ENCODE measurements at regions not wholly inside any gene's neighbourhood (a gene's known extent, or its start where the extent isn't known, plus 50 kb on each side); places are given as distances from the start of the nearest gene placed in this dataset.

DNA sequence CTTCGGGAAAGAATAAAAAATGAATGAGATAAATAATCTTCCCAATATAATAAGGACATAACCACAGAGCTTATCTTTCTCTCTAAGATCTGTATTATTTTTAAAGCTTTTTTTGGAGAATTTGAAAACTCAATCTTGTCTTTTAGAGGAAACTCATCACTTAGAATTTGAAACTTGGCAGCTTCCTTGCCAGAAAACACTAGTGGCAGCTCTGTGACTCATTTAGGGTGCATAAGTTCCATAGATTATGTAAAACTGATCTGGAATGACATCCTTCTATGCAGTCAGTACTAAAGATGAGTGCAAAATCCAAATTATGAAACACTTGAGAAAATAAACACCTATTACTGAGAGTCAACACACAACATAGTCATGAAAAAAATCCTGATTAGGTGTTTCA lies 848.0 kb downstream of the DACH1 start:
- TF ChIP-seq, protein P1, sequence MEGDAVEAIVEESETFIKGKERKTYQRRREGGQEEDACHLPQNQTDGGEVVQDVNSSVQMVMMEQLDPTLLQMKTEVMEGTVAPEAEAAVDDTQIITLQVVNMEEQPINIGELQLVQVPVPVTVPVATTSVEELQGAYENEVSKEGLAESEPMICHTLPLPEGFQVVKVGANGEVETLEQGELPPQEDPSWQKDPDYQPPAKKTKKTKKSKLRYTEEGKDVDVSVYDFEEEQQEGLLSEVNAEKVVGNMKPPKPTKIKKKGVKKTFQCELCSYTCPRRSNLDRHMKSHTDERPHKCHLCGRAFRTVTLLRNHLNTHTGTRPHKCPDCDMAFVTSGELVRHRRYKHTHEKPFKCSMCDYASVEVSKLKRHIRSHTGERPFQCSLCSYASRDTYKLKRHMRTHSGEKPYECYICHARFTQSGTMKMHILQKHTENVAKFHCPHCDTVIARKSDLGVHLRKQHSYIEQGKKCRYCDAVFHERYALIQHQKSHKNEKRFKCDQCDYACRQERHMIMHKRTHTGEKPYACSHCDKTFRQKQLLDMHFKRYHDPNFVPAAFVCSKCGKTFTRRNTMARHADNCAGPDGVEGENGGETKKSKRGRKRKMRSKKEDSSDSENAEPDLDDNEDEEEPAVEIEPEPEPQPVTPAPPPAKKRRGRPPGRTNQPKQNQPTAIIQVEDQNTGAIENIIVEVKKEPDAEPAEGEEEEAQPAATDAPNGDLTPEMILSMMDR (IDR thresholded peaks at IDR 0.05): no peak
- no peak for ATAC-seq
- no peaks in the 10 kb centered on the region for H3K27me3 ChIP-seq
- no peaks in the 10 kb centered on the region for H3K4me1 ChIP-seq
- no peaks in the 10 kb centered on the region for H3K9me3 ChIP-seq
- no peak overlapping the region for H3K27ac ChIP-seq
- no peaks in the 10 kb centered on the region for H3K36me3 ChIP-seq
- DNase-seq: no peak
- WGBS, 2 donors: 63 to 73% methylated on average over 1 of the region's 1 CpG
- intact Hi-C loops (cut with DNase I): no loop called here
- H3K4me3 ChIP-seq: no peak overlapping the region

GRCh38 chr13:71018544-71018943 lies 848.5 kb downstream of the DACH1 start:
- Histone ChIP-seq H3K27me3 (no peaks in the 10 kb centered on the region), H3K4me1 (no peaks in the 10 kb centered on the region), H3K4me3 (no peak overlapping the region), H3K36me3 (no peaks in the 10 kb centered on the region), H3K27ac (no peak overlapping the region), H3K9me3 (no peaks in the 10 kb centered on the region)
- intact Hi-C loops (cut with DNase I): no loop called here
- DNase-seq (no peak), ATAC-seq (no peak)
- TF ChIP-seq, protein P1 (IDR thresholded peaks at IDR 0.05): no peak

GRCh38 chr13:71017607-71018006 lies 849.4 kb downstream of the DACH1 start:
- Histone ChIP-seq H3K27ac (no peak overlapping the region), H3K27me3 (no peaks in the 10 kb centered on the region), H3K4me3 (no peak overlapping the region), H3K9me3 (no peaks in the 10 kb centered on the region), H3K36me3 (no peaks in the 10 kb centered on the region), H3K4me1 (no peaks in the 10 kb centered on the region)
- 40 to 54% methylated on average over 1 of the region's 1 CpG for WGBS, 2 donors
- no peak for ATAC-seq
- TF ChIP-seq, protein P1 (IDR thresholded peaks at IDR 0.05): no peak
- intact Hi-C loops (cut with DNase I): no loop called here
- DNase-seq: no peak

- Histone ChIP-seq H3K27me3 (no peaks in the 10 kb centered on the region), H3K27ac (no peak overlapping the region), H3K9me3 (no peaks in the 10 kb centered on the region), H3K4me1 (no peaks in the 10 kb centered on the region), H3K4me3 (no peak overlapping the region), H3K36me3 (no peaks in the 10 kb centered on the region)
- intact Hi-C loops (cut with DNase I): no loop called here
- ATAC-seq (no peak), DNase-seq (no peak)
- WGBS, 2 donors: 63 to 66% methylated on average over 2 of the region's 2 CpGs
- TF ChIP-seq, protein P1 (IDR thresholded peaks at IDR 0.05): no peak
Measured at GRCh38 chr13:71015516-71015915, 851.5 kb downstream of the DACH1 start.

- Histone ChIP-seq H3K4me1 (no peaks in the 10 kb centered on the region), H3K27me3 (no peaks in the 10 kb centered on the region), H3K27ac (no peak overlapping the region), H3K4me3 (no peak overlapping the region), H3K36me3 (no peaks in the 10 kb centered on the region), H3K9me3 (no peaks in the 10 kb centered on the region)
- intact Hi-C loops (cut with DNase I): no loop called here
- no peak for ATAC-seq
- no peak for DNase-seq
- TF ChIP-seq, protein P1 (IDR thresholded peaks at IDR 0.05): no peak
- 84 to 87% methylated on average over 9 of the region's 9 CpGs for WGBS, 2 donors
Measured at GRCh38 chr13:71015021-71015420, 852.0 kb downstream of the DACH1 start.
